Fibroblast of pulmonary artery (primary cell): ENCODE measurements at regions not wholly inside any gene's neighbourhood (a gene's known extent, or its start where the extent isn't known, plus 50 kb on each side); places are given as distances from the start of the nearest gene placed in this dataset.
A peak's percentile ranks its signal among the peaks of the same experiment; 100 is the strongest.

Experiments
- DNase-seq: peaks from one replicate; pipeline ENCODE4 v3.0.0-alpha.2; 2010; ENCODE audit warnings: low read depth
- H3K4me3 ChIP-seq: replicated peaks from 2 replicates; pipeline ENCODE4 v1.5.1; 2011; ENCODE audit warnings: low read depth, mild to moderate bottlenecking, control low read depth, low read length, moderate library complexity
- CTCF ChIP-seq: IDR thresholded peaks from 2 replicates; pipeline ENCODE4 v1.5.1; 2011; ENCODE audit warnings: mild to moderate bottlenecking, control low read depth, low read length, inconsistent platforms; ENCODE audit errors: missing control alignments

DNA sequence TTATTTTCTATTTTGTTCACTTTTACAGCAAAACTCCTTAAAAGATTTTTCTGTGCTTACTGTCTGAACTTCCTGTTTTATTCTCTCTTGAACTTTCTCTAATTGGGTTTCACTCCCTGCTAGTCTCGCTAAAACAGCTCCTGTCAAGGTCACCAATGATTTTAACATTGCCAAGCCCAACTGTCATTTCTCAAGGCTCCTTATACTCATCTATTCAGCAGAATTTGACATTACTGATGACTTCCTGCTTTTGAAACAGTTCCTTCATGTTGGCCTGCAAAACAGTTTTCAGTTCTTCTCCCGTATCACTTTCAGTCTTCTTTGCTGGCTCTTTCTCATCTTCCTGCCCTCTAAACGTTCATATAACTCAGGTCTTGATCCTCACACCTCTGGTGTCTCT lies 268.5 kb upstream of the USP15 start:
- H3K4me3 ChIP-seq = no peak overlapping the region
- no peak for TF ChIP-seq CTCF
- DNase-seq = no peak

DNA sequence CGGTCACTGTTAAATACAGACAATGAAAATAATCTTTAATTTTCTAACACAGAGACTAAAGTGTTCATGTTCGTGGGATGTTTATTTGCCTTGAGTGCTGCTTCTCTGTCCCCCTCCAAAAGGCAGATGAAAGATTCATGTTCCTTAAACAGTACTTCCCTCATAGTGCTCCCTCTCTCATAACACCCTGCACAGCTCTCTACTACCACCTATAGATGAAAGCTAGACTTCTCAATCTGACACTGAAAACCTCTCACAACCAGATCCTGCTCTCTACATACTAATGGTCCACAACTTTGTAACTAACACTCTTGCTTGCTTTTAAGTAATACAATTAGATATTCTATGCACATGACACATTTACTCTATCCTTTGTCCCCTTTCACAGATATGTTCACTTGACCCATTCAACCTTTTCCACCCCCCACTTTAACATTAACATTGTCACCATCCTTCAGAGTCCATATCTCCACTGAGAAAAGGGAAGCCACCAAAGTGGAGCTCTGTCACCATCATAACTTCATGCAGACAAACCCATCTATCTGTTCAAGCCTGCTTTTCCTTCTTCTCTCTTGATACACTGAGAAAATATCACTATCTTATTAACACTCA lies 266.4 kb upstream of the USP15 start:
- DNase-seq = peak; percentile 10
- peak; percentile 49 for TF ChIP-seq CTCF
- H3K4me3 ChIP-seq = no peak overlapping the region

DNA sequence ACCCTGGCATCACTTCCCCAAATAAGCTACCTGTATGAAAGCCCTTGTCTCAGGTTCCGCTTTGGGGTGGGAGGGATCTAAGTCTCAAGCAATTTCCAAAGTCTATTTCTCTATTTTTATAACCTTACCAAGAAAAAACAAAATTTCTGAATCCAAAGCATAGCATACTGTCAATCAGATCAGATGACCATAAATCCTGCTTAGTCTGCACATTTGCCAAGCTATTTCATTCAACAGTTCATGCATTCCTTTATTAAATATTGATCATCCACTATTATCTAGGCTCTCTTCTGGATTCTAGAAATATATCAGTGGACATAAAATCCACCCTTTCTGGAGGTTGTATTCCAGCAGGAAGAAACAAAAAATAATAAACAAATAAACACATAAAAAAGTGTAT lies 263.5 kb upstream of the USP15 start:
- H3K4me3 ChIP-seq = no peak overlapping the region
- TF ChIP-seq CTCF = no peak

GRCh38 chr12:61998791-61999190 lies 261.4 kb upstream of the USP15 start:
- no peak for DNase-seq
- TF ChIP-seq CTCF = no peak
- H3K4me3 ChIP-seq = no peak overlapping the region

More for the DNA sequence above, 263.5 kb upstream of the USP15 start:
- DNase-seq = no peak

- TF ChIP-seq CTCF = no peak
- no peak for DNase-seq
- no peak overlapping the region for H3K4me3 ChIP-seq
Observed at GRCh38 chr12:61999311-61999710, 260.9 kb upstream of the USP15 start.

GRCh38 chr12:62001424-62001823 lies 258.8 kb upstream of the USP15 start:
- no peak overlapping the region for H3K4me3 ChIP-seq
- DNase-seq = no peak
- no peak for TF ChIP-seq CTCF

DNA sequence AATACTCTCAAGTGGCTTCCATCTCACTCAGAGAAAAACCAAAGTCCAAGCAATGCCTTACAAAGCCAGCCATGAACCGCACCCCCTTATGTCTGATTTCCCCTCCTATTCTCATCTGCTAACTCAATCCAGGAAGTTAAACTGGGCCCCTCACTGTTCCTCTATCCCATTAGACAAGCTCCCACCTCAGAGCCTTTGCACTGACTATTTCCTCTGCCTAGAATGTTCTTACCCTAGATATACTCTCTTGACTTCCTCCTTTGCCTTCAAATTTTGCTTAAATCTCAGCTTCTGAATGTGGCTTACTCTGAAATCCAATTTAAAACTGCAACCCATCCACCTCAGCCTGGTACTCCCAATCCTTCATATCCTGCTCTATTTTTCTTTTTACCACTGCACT lies 257.0 kb upstream of the USP15 start:
- DNase-seq = no peak
- no peak overlapping the region for H3K4me3 ChIP-seq
- no peak for TF ChIP-seq CTCF
